Esophagus muscularis mucosa (tissue), 4 donors: ENCODE measurements at regions not wholly inside any gene's neighbourhood (a gene's known extent, or its start where the extent isn't known, plus 50 kb on each side); places are given as distances from the start of the nearest gene placed in this dataset.

Experiments used
- DNase-seq: peaks from one replicate; pipeline ENCODE4 v3.0.0-alpha.2; 2017; ENCODE audit errors: extremely low spot score
- H3K27ac ChIP-seq, 4 donors: fragments of 200-600 bp; sonication (generic); replicated peaks in 1 of 4; 1 replicate in 3 of 4; 2 replicates in 1 of 4; pipeline ENCODE4 v1.5.1; 2016 to 2019; ENCODE audit warnings: mild to moderate bottlenecking in 1 of 4
- H3K27me3 ChIP-seq, 4 donors: fragments of 200-600 bp; sonication (generic); one replicate each; pipeline versions ENCODE4 v1.5.1 to v1.6.0; 2016 to 2019
- H3K36me3 ChIP-seq, 4 donors: fragments of 200-600 bp; sonication (generic); one replicate each; pipeline ENCODE4 v1.5.1; 2016 to 2019
- H3K4me1 ChIP-seq, 4 donors: fragments of 200-600 bp; sonication (generic); one replicate each; pipeline ENCODE4 v1.5.1; 2016 to 2019
- H3K4me3 ChIP-seq, 4 donors: fragments of 200-600 bp; sonication (generic); 1 replicate in 2 of 4; 2 replicates in 2 of 4; pipeline ENCODE4 v1.5.1; 2016 to 2019; ENCODE audit warnings: mild to moderate bottlenecking in 4 of 4, moderate library complexity in 1 of 4
- H3K9me3 ChIP-seq, 4 donors: fragments of 200-600 bp; sonication (generic); 1 replicate in 3 of 4; 2 replicates in 1 of 4; pipeline ENCODE4 v1.5.1; 2016 to 2019
- CTCF ChIP-seq, 3 experiments: fragments of 200-600 bp in 2 of 3; fragments of 450-650 bp in 1 of 3; sonication (generic) in 2 of 3; IDR thresholded peaks; one replicate each; pipeline ENCODE4 v1.5.1; 2017 to 2019; ENCODE audit warnings: antibody characterized with exemption in 3 of 3, mild to moderate bottlenecking in 2 of 3, moderate library complexity in 1 of 3
- EP300 ChIP-seq: sonication (generic); formaldehyde crosslinking; IDR thresholded peaks from one replicate; pipeline ENCODE4 v1.6.1; 2017; ENCODE audit warnings: antibody characterized with exemption
- POLR2A ChIP-seq: fragments of 450-650 bp; IDR thresholded peaks from one replicate; pipeline ENCODE4 v1.6.1; 2017; ENCODE audit warnings: antibody characterized with exemption, moderate library complexity, mild to moderate bottlenecking, low read depth
- POLR2AphosphoS5 ChIP-seq, 2 donors: sonication (generic); formaldehyde crosslinking; IDR thresholded peaks; one replicate each; pipeline ENCODE4 v1.6.1; 2017; ENCODE audit warnings: antibody characterized with exemption in 2 of 2
- WGBS: methylation state at CpG from one replicate; pipeline ENCODE4 v1.1.5; 2018; 5-methylcytosine and 5-hydroxymethylcytosine counted together
- intact Hi-C: fragments of 100-400 bp; cut with DNase I; formaldehyde crosslinking; loops from one replicate; pipeline ENCODE4 v1.15.1; 2023

- intact Hi-C loops: no loop called here
Observed at GRCh38 chr11:45585205-45585604, 80.2 kb downstream of the CHST1 start.

DNA sequence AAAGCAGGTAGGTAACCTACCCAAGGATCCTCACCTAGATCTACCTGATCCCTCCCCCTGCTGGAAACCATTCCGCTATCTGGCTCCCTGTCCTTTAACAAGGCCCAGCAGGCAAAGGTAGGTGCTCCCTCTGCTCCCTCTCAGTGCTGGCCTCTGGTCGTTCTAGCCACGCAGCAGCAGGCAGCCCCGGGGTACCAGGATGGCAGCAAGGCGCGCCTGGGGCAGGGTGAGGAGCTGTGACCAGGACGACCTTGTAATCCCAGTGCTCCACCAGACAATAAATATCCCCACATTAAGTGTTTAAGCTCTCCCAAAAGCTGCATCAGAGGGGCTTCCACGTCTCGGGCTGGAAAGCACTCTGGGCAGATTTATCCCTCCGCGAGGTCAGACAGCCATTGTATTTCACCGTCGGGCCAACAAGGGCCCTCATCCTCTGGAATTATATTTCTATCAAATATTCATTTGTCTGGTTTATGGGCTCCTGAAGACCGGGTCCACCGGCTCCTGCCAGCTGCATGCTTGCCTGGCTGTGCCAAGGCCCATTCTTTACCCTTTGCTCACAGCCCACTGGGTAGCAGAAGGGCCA, 81.3 kb downstream of the CHST1 start:
- Histone ChIP-seq H3K4me1 (no peaks in the 10 kb centered on the region), H3K4me3 (no peak overlapping the region), H3K9me3 (no peaks in the 10 kb centered on the region), H3K36me3 (no peaks in the 10 kb centered on the region), H3K27ac (no peak overlapping the region), H3K27me3 (peaks cover 0 to 42% (median 0%) of the 10 kb centered on the region in 4 donors)
- intact Hi-C loops: no loop called here
- 79% methylated on average over 9 of the region's 15 CpGs for WGBS
- no peak for DNase-seq
- TF ChIP-seq CTCF (IDR thresholded peaks at IDR 0.05) (no peak), POLR2A (no peak), POLR2AphosphoS5 (IDR thresholded peaks at IDR 0.05) (no peak), EP300 (no peak)

More at GRCh38 chr11:45585205-45585604, 80.2 kb downstream of the CHST1 start:
- WGBS: 62% methylated on average over 5 of the region's 5 CpGs
- Histone ChIP-seq H3K9me3 (no peaks in the 10 kb centered on the region), H3K4me3 (no peak overlapping the region), H3K4me1 (no peaks in the 10 kb centered on the region), H3K27ac (no peak overlapping the region), H3K27me3 (peaks cover 0 to 37% (median 0%) of the 10 kb centered on the region in 4 donors), H3K36me3 (no peaks in the 10 kb centered on the region)
- DNase-seq: no peak
- TF ChIP-seq POLR2AphosphoS5 (IDR thresholded peaks at IDR 0.05): no peak
- TF ChIP-seq POLR2A: no peak
- no peak for TF ChIP-seq EP300
- no peak for TF ChIP-seq CTCF (IDR thresholded peaks at IDR 0.05)

- no peak for TF ChIP-seq POLR2AphosphoS5 (IDR thresholded peaks at IDR 0.05)
- TF ChIP-seq POLR2A: no peak
- no peak for TF ChIP-seq EP300
- Histone ChIP-seq H3K36me3 (no peaks in the 10 kb centered on the region), H3K9me3 (no peaks in the 10 kb centered on the region), H3K4me1 (no peaks in the 10 kb centered on the region), H3K27ac (no peak overlapping the region), H3K4me3 (no peak overlapping the region), H3K27me3 (peaks cover 0 to 72% (median 0%) of the 10 kb centered on the region in 4 donors)
- no peak for DNase-seq
- intact Hi-C loops: no loop called here
- 17% methylated on average over 6 of the region's 6 CpGs for WGBS
Observed at GRCh38 chr11:45580399-45580798, 85.0 kb downstream of the CHST1 start.

- H3K9me3 ChIP-seq: no peaks in the 10 kb centered on the region
- 75% methylated on average over 3 of the region's 3 CpGs for WGBS
- no peaks in the 10 kb centered on the region for H3K4me1 ChIP-seq
- no peak overlapping the region for H3K4me3 ChIP-seq
- peaks cover 0 to 78% (median 0%) of the 10 kb centered on the region in 4 donors for H3K27me3 ChIP-seq
- no peaks in the 10 kb centered on the region for H3K36me3 ChIP-seq
- no peak for DNase-seq
- TF ChIP-seq POLR2AphosphoS5 (IDR thresholded peaks at IDR 0.05) (no peak), EP300 (no peak), POLR2A (no peak), CTCF (IDR thresholded peaks at IDR 0.05) (no peak)
- intact Hi-C loops: no loop called here
- H3K27ac ChIP-seq: no peak overlapping the region
Observed at GRCh38 chr11:45578316-45578715, 87.1 kb downstream of the CHST1 start.

GRCh38 chr11:45577752-45578151, 87.7 kb downstream of the CHST1 start:
- H3K4me1 ChIP-seq: no peaks in the 10 kb centered on the region
- intact Hi-C loops: no loop called here
- no peaks in the 10 kb centered on the region for H3K36me3 ChIP-seq
- TF ChIP-seq EP300: no peak
- no peak for TF ChIP-seq CTCF (IDR thresholded peaks at IDR 0.05)
- TF ChIP-seq POLR2AphosphoS5 (IDR thresholded peaks at IDR 0.05): no peak
- no peaks in the 10 kb centered on the region for H3K9me3 ChIP-seq
- no peak for DNase-seq
- no peak overlapping the region for H3K4me3 ChIP-seq
- no peak overlapping the region for H3K27ac ChIP-seq
- H3K27me3 ChIP-seq: peaks cover 0 to 78% (median 0%) of the 10 kb centered on the region in 4 donors
- 28% methylated on average over 4 of the region's 4 CpGs for WGBS
